H1 (cell line): ENCODE measurements at regions not wholly inside any gene's neighbourhood (a gene's known extent, or its start where the extent isn't known, plus 50 kb on each side); places are given as distances from the start of the nearest gene placed in this dataset.

Experiments
- CTCF ChIA-PET: fragments of 300-600 bp; sonication (Branson Sonifier 250); formaldehyde crosslinking; loops from one replicate; lab custom pipeline; 2021; ENCODE audit not compliant: partially characterized antibody; lab: Charles Lee
- POLR2A ChIA-PET: fragments of 300-600 bp; sonication (Branson Sonifier 250); formaldehyde crosslinking; loops from one replicate; lab custom pipeline; 2021; ENCODE audit warnings: inconsistent platforms; ENCODE audit not compliant: partially characterized antibody; lab: Charles Lee
- DNase-seq, 2 experiments: peaks; one replicate each; pipeline versions ENCODE4 v3.0.0 to v3.0.0-alpha.2; 2010 to 2022; ENCODE audit warnings: low spot score in 2 of 2, low read depth in 1 of 2, mixed read lengths in 1 of 2
- FAIRE-seq: peaks from 2 replicates; lab custom pipeline; 2011; peaks lifted over from hg19 to GRCh38; lab: Jason Lieb, UNC
- H2AFZ ChIP-seq: 2 replicates; pipeline ENCODE4 v1.8.1; 2012; ENCODE audit warnings: low read length, inconsistent platforms
- H2AK5ac ChIP-seq: 2 replicates; pipeline ENCODE4 v1.6.1; 2013; ENCODE audit warnings: low read depth, low read length
- H2BK120ac ChIP-seq: replicated peaks from 2 replicates; pipeline ENCODE3; 2013; ENCODE audit warnings: low read depth, low read length, inconsistent platforms
- H2BK12ac ChIP-seq: 2 replicates; pipeline ENCODE4 v1.6.1; 2013; ENCODE audit warnings: low read depth, low read length
- H2BK15ac ChIP-seq: 2 replicates; pipeline ENCODE4 v1.6.1; 2013; ENCODE audit warnings: low read length
- H2BK20ac ChIP-seq: 2 replicates; pipeline ENCODE4 v1.6.1; 2013; ENCODE audit warnings: low read length
- H2BK5ac ChIP-seq: 2 replicates; pipeline ENCODE4 v1.6.1; 2013; ENCODE audit warnings: low read depth, low read length
- H3K14ac ChIP-seq: 2 replicates; pipeline ENCODE4 v1.6.1; 2013; ENCODE audit warnings: inconsistent platforms; ENCODE audit not compliant: insufficient read length
- H3K18ac ChIP-seq: 2 replicates; pipeline ENCODE4 v1.6.1; 2013; ENCODE audit warnings: low read length; ENCODE audit errors: extremely low read depth
- H3K23ac ChIP-seq: 2 replicates; pipeline ENCODE4 v1.6.1; 2013; ENCODE audit warnings: inconsistent platforms; ENCODE audit not compliant: insufficient read length
- H3K23me2 ChIP-seq: 2 replicates; pipeline ENCODE4 v1.6.1; 2013; ENCODE audit warnings: low read depth, low read length
- H3K27ac ChIP-seq: 2 replicates; pipeline ENCODE4 v1.6.1; 2011; ENCODE audit warnings: low read depth, low read length, inconsistent platforms
- H3K27me3 ChIP-seq, 4 experiments: replicated peaks in 1 of 4; 1 replicate in 1 of 4; 2 replicates in 3 of 4; pipeline versions ENCODE4 v1.6.1 to v1.8.1; 2011 to 2013; ENCODE audit warnings: low read length in 3 of 4, mild to moderate bottlenecking in 3 of 4, inconsistent platforms in 2 of 4, mixed read lengths in 2 of 4, moderate library complexity in 1 of 4; ENCODE audit not compliant: control insufficient read depth in 3 of 4, insufficient read depth in 3 of 4; ENCODE audit errors: extremely low read depth in 1 of 4
- H3K36me3 ChIP-seq, 4 experiments: 2 replicates each; pipeline versions ENCODE4 v1.6.1 to v1.8.1; 2011 to 2013; ENCODE audit warnings: mild to moderate bottlenecking in 4 of 4, low read length in 3 of 4, moderate library complexity in 2 of 4, control low read depth in 1 of 4, inconsistent platforms in 1 of 4; ENCODE audit not compliant: insufficient read depth in 4 of 4, control insufficient read depth in 2 of 4
- H3K4ac ChIP-seq: replicated peaks from 2 replicates; pipeline ENCODE3; 2013; ENCODE audit warnings: low read length, low read depth, mixed read lengths, inconsistent platforms; ENCODE audit not compliant: insufficient read length
- H3K4me1 ChIP-seq, 4 experiments: replicated peaks in 1 of 4; 1 replicate in 1 of 4; 2 replicates in 3 of 4; pipeline versions ENCODE4 v1.6.1 to v1.8.1; 2011 to 2013; ENCODE audit warnings: low read length in 3 of 4, inconsistent platforms in 2 of 4, mixed read lengths in 1 of 4; ENCODE audit not compliant: insufficient read depth in 4 of 4, control insufficient read depth in 3 of 4
- H3K4me2 ChIP-seq, 2 experiments: 2 replicates each; pipeline versions ENCODE4 v1.6.1 to v1.8.1; 2011 to 2013; ENCODE audit warnings: low read depth in 2 of 2, low read length in 2 of 2, control low read depth in 1 of 2, inconsistent platforms in 1 of 2, mild to moderate bottlenecking in 1 of 2; ENCODE audit not compliant: insufficient read depth in 1 of 2
- H3K4me3 ChIP-seq, 4 experiments: fragments of 200-600, 300-600 bp in 1 of 4; sonication (generic), shearing (Covaris generic), sonication (Bioruptor Twin) in 1 of 4; 2 replicates each; pipeline versions ENCODE4 v1.5.1 to v1.8.1; 2011 to 2016; ENCODE audit warnings: low read length in 4 of 4, low read depth in 3 of 4, control low read depth in 2 of 4, inconsistent platforms in 2 of 4, mild to moderate bottlenecking in 2 of 4, mixed read lengths in 1 of 4, moderate library complexity in 1 of 4; ENCODE audit not compliant: insufficient read depth in 2 of 4; ENCODE audit errors: extremely low read depth in 1 of 4
- H3K56ac ChIP-seq: replicated peaks from 2 replicates; pipeline ENCODE3; 2013; ENCODE audit warnings: low read depth, mild to moderate bottlenecking, mixed read lengths, low read length, inconsistent platforms; ENCODE audit not compliant: insufficient read length
- H3K79me1 ChIP-seq: 2 replicates; pipeline ENCODE4 v1.6.1; 2013; ENCODE audit warnings: low read depth, low read length, control low read depth
- H3K79me2 ChIP-seq, 2 experiments: 2 replicates each; pipeline versions ENCODE4 v1.6.1 to v1.8.1; 2012 to 2013; ENCODE audit warnings: low read length in 2 of 2, mild to moderate bottlenecking in 2 of 2, inconsistent platforms in 1 of 2; ENCODE audit not compliant: insufficient read depth in 2 of 2, control insufficient read depth in 1 of 2
- H3K9ac ChIP-seq, 4 experiments: replicated peaks in 1 of 4; 1 replicate in 1 of 4; 2 replicates in 3 of 4; pipeline versions ENCODE4 v1.6.1 to v1.8.1; 2011 to 2013; ENCODE audit warnings: low read depth in 3 of 4, low read length in 3 of 4, control low read depth in 2 of 4, mild to moderate bottlenecking in 2 of 4, moderate library complexity in 2 of 4, inconsistent platforms in 1 of 4; ENCODE audit errors: extremely low read depth in 1 of 4
- H3K9me3 ChIP-seq, 2 experiments: 2 replicates each; pipeline versions ENCODE4 v1.6.1 to v1.8.1; 2012 to 2013; ENCODE audit warnings: mild to moderate bottlenecking in 2 of 2, moderate library complexity in 2 of 2, control low read depth in 1 of 2, inconsistent platforms in 1 of 2, low read depth in 1 of 2, low read length in 1 of 2, mixed read lengths in 1 of 2; ENCODE audit not compliant: insufficient read depth in 2 of 2
- H4K20me1 ChIP-seq, 2 experiments: replicated peaks in 1 of 2; 2 replicates each; pipeline versions ENCODE3 to v1.8.1; 2011 to 2013; ENCODE audit warnings: inconsistent platforms in 2 of 2, low read length in 2 of 2, mild to moderate bottlenecking in 1 of 2; ENCODE audit not compliant: insufficient read depth in 2 of 2, control insufficient read depth in 1 of 2
- H4K5ac ChIP-seq: 2 replicates; pipeline ENCODE4 v1.6.1; 2013; ENCODE audit warnings: low read length, low read depth, mixed read lengths, inconsistent platforms; ENCODE audit not compliant: insufficient read length
- H4K8ac ChIP-seq: 2 replicates; pipeline ENCODE4 v1.8.0; 2013; ENCODE audit warnings: mild to moderate bottlenecking, moderate library complexity, low read length, inconsistent platforms; ENCODE audit not compliant: insufficient read depth; ENCODE audit errors: extremely low read depth
- H4K91ac ChIP-seq: replicated peaks from 2 replicates; pipeline ENCODE3; 2013; ENCODE audit warnings: low read length, mixed read lengths, inconsistent platforms; ENCODE audit not compliant: insufficient read length
- ATF2 ChIP-seq: IDR thresholded peaks from 2 replicates; pipeline ENCODE4 v1.6.1; 2012; ENCODE audit warnings: low read length, inconsistent platforms
- BCL11A ChIP-seq, 2 experiments: IDR thresholded peaks; one replicate each; pipeline ENCODE4 v1.6.1; 2011; ENCODE audit warnings: low read depth in 2 of 2, low read length in 2 of 2, mild to moderate bottlenecking in 2 of 2
- CBX5 ChIP-seq: fragments of 300-800, 300-1000 bp; sonication (generic); IDR thresholded peaks from 2 replicates; pipeline ENCODE4 v1.7.1; 2016; ENCODE audit warnings: antibody characterized with exemption, low read length, low read depth
- HDAC2 ChIP-seq, 2 experiments: fragments of 300-600 bp in 1 of 2; sonication (generic) in 1 of 2; IDR thresholded peaks; 2 replicates each; pipeline ENCODE4 v1.6.1; 2011 to 2012; ENCODE audit warnings: low read depth in 2 of 2, low read length in 2 of 2, mild to moderate bottlenecking in 2 of 2, moderate library complexity in 2 of 2, borderline replicate concordance in 1 of 2, inconsistent platforms in 1 of 2
- JUND ChIP-seq: IDR thresholded peaks from 2 replicates; pipeline ENCODE4 v1.6.1; 2011; ENCODE audit warnings: mild to moderate bottlenecking, improper control_type of control experiment, low read length
- KDM1A ChIP-seq: fragments of 200-600, 300-600 bp; sonication (generic); IDR thresholded peaks from 2 replicates; pipeline ENCODE4 v1.7.1; 2016; ENCODE audit warnings: mild to moderate bottlenecking, low read length, borderline replicate concordance
- RAD21 ChIP-seq, 2 experiments: IDR thresholded peaks in 1 of 2; conservative IDR thresholded peaks in 1 of 2; 2 replicates each; pipeline ENCODE4 v1.6.1; 2011; ENCODE audit warnings: low read depth in 2 of 2, low read length in 2 of 2, improper control_type of control experiment in 1 of 2, inconsistent platforms in 1 of 2, mild to moderate bottlenecking in 1 of 2, moderate library complexity in 1 of 2

GRCh38 chr13:65605396-65605795, 1624.7 kb downstream of the PCDH9 start:
- Histone ChIP-seq H2BK120ac (no peak overlapping the region), H3K27me3 (no peaks in the 10 kb centered on the region), H4K5ac (no peak overlapping the region), H3K4me3 (no peak overlapping the region), H3K23ac (no peak overlapping the region), H3K9me3 (no peaks in the 10 kb centered on the region), H3K23me2 (no peaks in the 10 kb centered on the region), H4K91ac (no peak overlapping the region), H4K8ac (no peak overlapping the region), H3K4ac (no peak overlapping the region), H3K79me1 (no peaks in the 10 kb centered on the region), H2BK5ac (no peak overlapping the region), H3K9ac (no peak overlapping the region), H3K4me2 (no peak overlapping the region), H3K36me3 (no peaks in the 10 kb centered on the region), H2AK5ac (no peak overlapping the region), H3K56ac (no peak overlapping the region), H3K79me2 (no peaks in the 10 kb centered on the region), H3K4me1 (no peaks in the 10 kb centered on the region), H4K20me1 (no peaks in the 10 kb centered on the region), H3K14ac (no peak overlapping the region), H3K27ac (no peak overlapping the region), H2BK20ac (no peak overlapping the region), H2AFZ (no peak overlapping the region), H3K18ac (no peak overlapping the region), H2BK12ac (no peak overlapping the region), H2BK15ac (no peak overlapping the region)
- DNase-seq (no peak), FAIRE-seq (no peak)
- POLR2A ChIA-PET: no interaction called here
- TF ChIP-seq JUND (no peak), ATF2 (no peak), CBX5 (no peak), KDM1A (no peak), HDAC2 (IDR thresholded peaks at IDR 0.05; ENCODE audit: borderline replicate concordance in 1 of 2, low read depth in 2 of 2, low read length in 2 of 2) (no peak), BCL11A (IDR thresholded peaks at IDR 0.05; ENCODE audit: low read depth in 2 of 2, low read length in 2 of 2) (no peak), RAD21 (IDR thresholded peaks at IDR 0.05 in 1 of 2, conservative IDR thresholded peaks at IDR 0.05 in 1 of 2; ENCODE audit: low read depth in 2 of 2, low read length in 2 of 2) (no peak)
- CTCF ChIA-PET: no interaction called here
